ENCODE measurements at regions not wholly inside any gene's neighbourhood (a gene's known extent, or its start where the extent isn't known, plus 50 kb on each side); places are given as distances from the start of the nearest gene placed in this dataset.

GRCh38 chr18:59784694-59785093 lies 87.5 kb upstream of the CCBE1 start:
- DNase-seq: no peak
- 94% methylated on average over 3 of the region's 3 CpGs for WGBS (ENCODE audit: low lambda C conversion rate)
- H3K9me3 ChIP-seq: no peaks in the 10 kb centered on the region
- POLR2A ChIA-PET: no interaction called here
- H3K9ac ChIP-seq: no peak overlapping the region
- no peak overlapping the region for H3K27ac ChIP-seq (ENCODE audit: low read depth in 2 of 2, low read length in 1 of 2)
- no peaks in the 10 kb centered on the region for H4K20me1 ChIP-seq (ENCODE audit: insufficient read depth)
- H3F3A ChIP-seq (replicated peaks; ENCODE audit: insufficient read depth): peaks cover 39% of the 10 kb centered on the region
- H3K79me2 ChIP-seq (ENCODE audit: insufficient read depth): no peaks in the 10 kb centered on the region
- H3K4me3 ChIP-seq (ENCODE audit: low read depth in 2 of 2, low read length in 1 of 2): no peak overlapping the region
- H3K4me1 ChIP-seq (ENCODE audit: control insufficient read depth in 1 of 2, insufficient read depth in 2 of 2, low read depth in 1 of 2, low read length in 1 of 2): peaks cover 2 to 14% of the 10 kb centered on the region in 2 experiments; a peak in 3 of 4 replicates
- H3K4me2 ChIP-seq: no peak overlapping the region
- CTCF ChIA-PET: interaction anchor here (0.6 to 3.0 kb wide), 3 partner anchors 39 to 325 kb away, joined by 3 to 15 read pairs (median 12); no protein-coding TSS in a partner anchor
- TF ChIP-seq NFIC (IDR thresholded peaks at IDR 0.05; ENCODE audit: borderline replicate concordance): no peak
- TF ChIP-seq SMC3 (IDR thresholded peaks at IDR 0.05; ENCODE audit: low read depth, low read length): no peak
- TF ChIP-seq USF1 (IDR thresholded peaks at IDR 0.05; ENCODE audit: borderline replicate concordance, low read depth): no peak
- no peak for TF ChIP-seq FOXM1 (IDR thresholded peaks at IDR 0.05; ENCODE audit: low read depth)
- TF ChIP-seq FOSL2 (IDR thresholded peaks at IDR 0.05; ENCODE audit: borderline replicate concordance, low read depth): no peak
- TF ChIP-seq, protein P1, sequence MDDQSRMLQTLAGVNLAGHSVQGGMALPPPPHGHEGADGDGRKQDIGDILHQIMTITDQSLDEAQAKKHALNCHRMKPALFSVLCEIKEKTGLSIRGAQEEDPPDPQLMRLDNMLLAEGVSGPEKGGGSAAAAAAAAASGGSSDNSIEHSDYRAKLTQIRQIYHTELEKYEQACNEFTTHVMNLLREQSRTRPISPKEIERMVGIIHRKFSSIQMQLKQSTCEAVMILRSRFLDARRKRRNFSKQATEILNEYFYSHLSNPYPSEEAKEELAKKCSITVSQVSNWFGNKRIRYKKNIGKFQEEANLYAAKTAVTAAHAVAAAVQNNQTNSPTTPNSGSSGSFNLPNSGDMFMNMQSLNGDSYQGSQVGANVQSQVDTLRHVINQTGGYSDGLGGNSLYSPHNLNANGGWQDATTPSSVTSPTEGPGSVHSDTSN (IDR thresholded peaks at IDR 0.05): no peak
- TF ChIP-seq, protein P2, sequence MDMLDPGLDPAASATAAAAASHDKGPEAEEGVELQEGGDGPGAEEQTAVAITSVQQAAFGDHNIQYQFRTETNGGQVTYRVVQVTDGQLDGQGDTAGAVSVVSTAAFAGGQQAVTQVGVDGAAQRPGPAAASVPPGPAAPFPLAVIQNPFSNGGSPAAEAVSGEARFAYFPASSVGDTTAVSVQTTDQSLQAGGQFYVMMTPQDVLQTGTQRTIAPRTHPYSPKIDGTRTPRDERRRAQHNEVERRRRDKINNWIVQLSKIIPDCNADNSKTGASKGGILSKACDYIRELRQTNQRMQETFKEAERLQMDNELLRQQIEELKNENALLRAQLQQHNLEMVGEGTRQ (IDR thresholded peaks at IDR 0.05; ENCODE audit: borderline replicate concordance, low read depth, low read length): no peak
- TF ChIP-seq MEF2A (IDR thresholded peaks at IDR 0.05; ENCODE audit: borderline replicate concordance, low read depth): no peak
- no peaks in the 10 kb centered on the region for H3K9me2 ChIP-seq
- no peaks in the 10 kb centered on the region for H3K36me3 ChIP-seq (replicated peaks in 1 of 2; ENCODE audit: control insufficient read depth in 1 of 2, insufficient read depth in 2 of 2, low read length in 1 of 2)
- no peaks in the 10 kb centered on the region for H3K27me3 ChIP-seq (ENCODE audit: insufficient read depth)
- H2AFZ ChIP-seq (ENCODE audit: low read depth): no peak overlapping the region; the same call in 1 of the 2 replicates

DNA sequence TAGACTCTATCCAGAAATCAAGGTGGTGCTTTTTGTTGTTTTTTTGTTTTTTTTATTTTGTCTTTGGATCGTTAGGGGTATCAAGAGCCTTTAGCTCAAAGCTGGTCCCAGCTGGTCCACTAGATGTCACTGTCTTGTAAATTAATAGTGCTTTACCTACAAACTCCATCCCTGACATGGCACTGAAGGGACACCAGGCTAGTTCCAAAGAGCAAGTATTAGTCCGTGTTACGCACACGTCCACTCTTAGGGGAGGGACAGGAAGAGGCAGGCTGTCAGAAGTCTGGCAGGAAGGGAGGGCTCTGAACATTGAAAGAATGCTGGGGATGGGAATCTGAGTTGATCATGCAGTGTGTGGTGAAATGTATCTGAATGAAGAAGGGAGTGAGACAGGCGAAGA lies 85.9 kb upstream of the CCBE1 start:
- Histone ChIP-seq H3K27me3 (ENCODE audit: insufficient read depth) (no peaks in the 10 kb centered on the region), H3K79me2 (ENCODE audit: insufficient read depth) (no peaks in the 10 kb centered on the region), H3K9me3 (no peaks in the 10 kb centered on the region), H3K9me2 (no peaks in the 10 kb centered on the region), H3K36me3 (replicated peaks in 1 of 2; ENCODE audit: control insufficient read depth in 1 of 2, insufficient read depth in 2 of 2, low read length in 1 of 2) (no peaks in the 10 kb centered on the region), H3K4me3 (ENCODE audit: low read depth in 2 of 2, low read length in 1 of 2) (no peak overlapping the region), H3K4me2 (no peak overlapping the region), H3K4me1 (ENCODE audit: control insufficient read depth in 1 of 2, insufficient read depth in 2 of 2, low read depth in 1 of 2, low read length in 1 of 2) (peaks cover 2 to 10% of the 10 kb centered on the region in 2 experiments; a peak in 3 of 4 replicates), H3F3A (replicated peaks; ENCODE audit: insufficient read depth) (peaks cover 35% of the 10 kb centered on the region), H3K27ac (ENCODE audit: low read depth in 2 of 2, low read length in 1 of 2) (peak overlapping the region in 1 of 2 experiments; percentile 46; a peak in 2 of 4 replicates), H2AFZ (ENCODE audit: low read depth) (peak overlapping the region; percentile 80), H4K20me1 (ENCODE audit: insufficient read depth) (no peaks in the 10 kb centered on the region), H3K9ac (no peak overlapping the region)
- peak; percentile 68 for DNase-seq
- CTCF ChIA-PET: interaction anchor here (0.6 to 4.0 kb wide), 13 partner anchors 11 to 323 kb away, joined by 3 to 33 read pairs (median 4); no protein-coding TSS in a partner anchor
- WGBS (ENCODE audit: low lambda C conversion rate): 37% methylated on average over 5 of the region's 5 CpGs
- POLR2A ChIA-PET: no interaction called here
- TF ChIP-seq CTCF (IDR thresholded peaks at IDR 0.05) (peak; percentile 81), SIN3A (IDR thresholded peaks at IDR 0.05; ENCODE audit: borderline replicate concordance, low read depth, low read length) (no peak), SMC3 (IDR thresholded peaks at IDR 0.05; ENCODE audit: low read depth, low read length) (peak; percentile 74), RAD21 (IDR thresholded peaks at IDR 0.05; ENCODE audit: low read length) (peak; percentile 77)
